HuH-7.5 (cell line): ENCODE measurements at regions not wholly inside any gene's neighbourhood (a gene's known extent, or its start where the extent isn't known, plus 50 kb on each side); places are given as distances from the start of the nearest gene placed in this dataset.
"Not testable (repeated sequence)": the region's sequence is repeated elsewhere in the genome, so short reads cannot be mapped to it uniquely, and the experiment has no call there.

Experiments used
- DNase-seq: peaks from one replicate; pipeline ENCODE4 v3.0.0; 2011; ENCODE audit warnings: low spot score

DNA sequence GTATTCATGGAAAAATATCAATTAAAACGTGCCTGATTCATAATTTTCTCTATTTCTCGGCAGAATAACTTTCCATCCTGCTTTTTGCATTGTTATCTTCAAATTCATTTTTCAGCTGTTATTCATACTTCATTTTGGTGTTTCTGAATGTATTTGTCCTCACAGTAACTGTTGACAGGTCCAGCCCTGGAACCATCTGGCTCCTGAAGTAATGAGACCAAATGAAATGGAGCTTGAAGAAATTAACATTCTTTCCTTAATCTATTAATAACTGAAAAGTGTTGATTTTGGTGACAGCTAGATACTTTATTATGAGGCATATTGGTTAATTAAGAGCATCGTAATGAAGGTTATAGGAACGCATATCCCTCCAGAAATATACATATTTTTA lies 257.0 kb upstream of the MINDY3 start:
- DNase-seq: no peak

- no peak for DNase-seq
Observed at GRCh38 chr10:16119445-16119844, 259.1 kb upstream of the MINDY3 start.

GRCh38 chr10:16120563-16120962 lies 260.3 kb upstream of the MINDY3 start:
- no peak for DNase-seq

- DNase-seq: no peak
Observed at GRCh38 chr10:16141499-16141898, 281.2 kb upstream of the MINDY3 start.

DNA sequence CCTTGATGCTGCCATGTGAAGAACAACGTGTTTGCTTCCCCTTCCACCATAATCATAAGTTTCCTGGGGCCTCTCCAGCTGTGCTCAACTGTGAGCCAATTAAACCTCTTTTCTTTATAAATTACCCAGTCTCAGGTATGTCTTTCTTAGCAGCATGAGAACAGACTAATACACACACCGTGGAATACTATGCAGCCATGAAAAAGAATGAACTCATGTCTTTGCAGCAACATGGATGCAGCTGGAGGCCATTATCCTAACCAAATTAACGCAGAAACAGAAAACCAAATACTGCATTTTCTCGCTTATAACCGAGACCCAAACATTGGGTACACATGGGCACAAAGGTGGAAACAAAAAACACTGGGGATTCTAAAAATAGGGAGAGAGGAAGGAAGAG lies 286.7 kb upstream of the MINDY3 start:
- DNase-seq: no peak

DNA sequence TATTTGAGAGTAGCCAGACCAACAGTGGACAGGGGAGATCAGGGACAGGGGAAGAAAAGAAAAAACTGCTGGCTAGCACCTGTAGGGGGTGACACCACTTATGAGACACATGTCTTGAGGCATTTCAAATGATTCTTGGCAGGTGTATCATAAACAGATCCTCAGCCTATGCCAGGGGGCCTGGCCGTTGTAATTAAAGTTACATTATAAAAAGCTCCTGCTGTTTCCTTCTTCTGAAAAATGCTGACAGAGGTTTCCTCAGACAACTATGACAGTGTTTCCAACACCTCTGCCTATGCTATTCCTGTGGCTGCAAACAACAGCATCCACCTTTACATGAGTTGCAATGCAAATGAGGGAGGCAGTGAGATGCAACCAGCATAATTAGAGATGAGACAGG lies 281.0 kb upstream of the PTER start:
- no peak for DNase-seq

- DNase-seq: no peak
Observed at GRCh38 chr10:16156681-16157080, 280.1 kb upstream of the PTER start.

DNA sequence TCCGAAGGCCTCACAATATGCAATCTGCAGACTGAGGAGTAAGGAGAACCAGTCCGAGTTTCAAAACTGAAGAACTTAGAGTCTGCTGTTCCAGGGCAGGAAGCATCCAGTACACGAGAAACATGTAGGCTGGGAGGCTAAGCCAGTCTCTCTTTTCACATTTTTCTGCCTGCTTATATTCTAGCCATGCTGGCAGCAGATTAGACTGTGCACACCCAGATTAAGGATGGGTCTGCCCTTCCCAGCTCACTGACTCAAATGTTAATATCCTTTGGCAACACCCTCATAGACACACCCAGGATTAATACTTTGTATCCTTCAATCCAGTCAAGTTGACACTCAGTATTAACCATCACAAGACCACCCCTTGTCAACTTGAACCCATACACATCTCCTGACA lies 271.7 kb upstream of the PTER start:
- not testable (repeated sequence) for DNase-seq

GRCh38 chr10:16182144-16182543 lies 254.7 kb upstream of the PTER start:
- DNase-seq: no peak

DNA sequence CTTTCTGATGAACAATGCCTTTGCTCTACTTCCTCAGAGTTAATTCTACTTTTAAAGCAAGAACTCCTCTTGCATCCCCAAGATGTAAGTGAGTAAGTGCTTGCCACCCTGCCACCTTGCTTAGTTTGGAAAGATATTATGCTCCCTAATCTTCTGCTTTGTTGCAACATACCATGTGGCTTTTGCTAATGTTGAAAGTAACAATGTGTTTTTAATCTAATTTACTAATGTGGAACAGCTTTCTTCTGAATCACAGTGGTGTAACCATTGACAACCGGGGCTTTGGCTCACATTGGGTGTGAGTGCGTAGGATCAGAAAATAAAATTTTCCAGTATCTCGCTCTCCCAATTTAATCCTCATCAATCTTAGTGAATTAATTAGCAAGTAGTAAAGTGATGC lies 254.1 kb upstream of the PTER start:
- DNase-seq: no peak

GRCh38 chr10:16184096-16184597 lies 252.7 kb upstream of the PTER start:
- no peak for DNase-seq

- no peak for DNase-seq
Observed at GRCh38 chr10:16184906-16185305, 251.9 kb upstream of the PTER start.

DNA sequence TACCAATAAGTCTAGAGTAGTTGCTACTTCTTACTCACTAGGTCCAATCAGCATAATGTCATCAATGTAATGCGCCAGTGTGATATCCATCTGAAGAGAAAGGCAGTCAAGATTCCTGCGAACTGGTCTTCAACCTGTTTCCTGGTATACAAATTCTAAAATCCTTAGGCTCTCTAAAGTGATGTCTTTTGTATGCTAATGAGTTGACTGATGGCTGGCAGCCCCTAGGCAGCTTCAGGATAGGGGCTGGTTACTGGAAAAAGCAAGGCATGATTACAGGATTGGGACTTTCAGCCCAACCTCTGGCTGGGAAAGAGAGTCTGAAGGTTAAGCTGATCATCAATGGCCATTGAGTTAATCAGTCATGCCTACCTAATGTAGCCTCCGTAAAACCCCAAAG lies 250.2 kb upstream of the PTER start:
- no peak for DNase-seq

DNA sequence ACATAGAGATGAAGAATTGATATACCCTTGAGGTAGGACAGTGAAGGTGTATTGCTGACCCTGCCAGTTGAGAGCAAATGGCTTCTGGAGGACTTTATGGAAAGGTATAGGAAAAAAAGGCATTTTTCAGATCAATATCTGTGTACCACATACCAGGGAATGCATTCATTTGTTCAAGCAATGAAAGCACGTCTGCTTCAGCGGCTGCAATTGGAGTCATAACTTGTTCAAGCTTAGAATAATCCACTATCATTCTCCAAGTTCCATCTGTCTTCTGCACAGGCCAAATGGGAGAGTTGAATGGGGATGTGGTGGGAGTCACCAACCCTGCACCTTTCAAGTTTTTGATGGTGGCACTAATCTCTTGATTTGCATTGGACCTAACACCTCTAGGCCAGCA lies 249.6 kb upstream of the PTER start:
- no peak for DNase-seq

DNA sequence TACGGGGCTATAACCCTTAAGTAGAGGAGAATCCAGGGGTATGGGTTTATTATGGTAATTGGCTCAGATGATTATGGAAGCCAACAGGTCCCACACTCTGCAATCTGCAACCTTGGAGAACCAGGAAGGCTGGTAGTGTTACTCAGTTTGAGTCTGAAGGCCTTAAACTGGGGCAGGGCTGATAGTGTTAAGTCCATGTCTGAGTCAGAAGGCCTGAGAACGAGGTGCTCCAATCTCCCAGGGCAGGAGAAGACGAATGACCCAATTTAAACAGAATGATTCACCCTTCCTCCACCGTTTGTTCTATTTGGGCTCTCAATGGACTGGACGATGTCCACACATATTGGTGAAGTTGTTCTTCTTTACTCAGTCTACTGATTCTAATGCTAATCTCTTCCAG lies 244.5 kb upstream of the PTER start:
- DNase-seq: no peak

DNA sequence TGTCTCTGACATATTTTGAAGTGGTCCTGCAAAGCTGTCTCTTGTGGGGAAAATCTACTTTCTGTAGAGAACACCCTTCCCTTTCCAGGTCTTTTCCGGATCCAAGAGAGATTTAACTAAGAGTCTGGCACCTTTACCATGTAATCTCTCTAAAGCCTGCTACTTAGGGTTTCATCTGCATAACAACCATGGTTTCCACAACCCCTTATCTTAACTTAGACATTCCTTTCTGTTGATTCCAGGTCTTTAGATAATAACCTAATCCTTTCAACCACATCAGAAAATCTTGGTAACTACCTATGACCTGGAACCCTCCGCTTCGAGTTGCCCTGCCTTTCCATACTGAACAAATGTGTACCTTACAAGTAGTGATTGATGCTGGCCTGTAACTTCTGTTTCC lies 243.6 kb upstream of the PTER start:
- no peak for DNase-seq

- DNase-seq: no peak
Observed at GRCh38 chr10:16195178-16195769, 241.5 kb upstream of the PTER start.

- DNase-seq: no peak
Observed at GRCh38 chr10:16195894-16196293, 240.9 kb upstream of the PTER start.

GRCh38 chr10:16199216-16199615 lies 237.6 kb upstream of the PTER start:
- DNase-seq: no peak

- DNase-seq: not testable (repeated sequence)
Observed at GRCh38 chr10:16223618-16224017, 213.2 kb upstream of the PTER start.

DNA sequence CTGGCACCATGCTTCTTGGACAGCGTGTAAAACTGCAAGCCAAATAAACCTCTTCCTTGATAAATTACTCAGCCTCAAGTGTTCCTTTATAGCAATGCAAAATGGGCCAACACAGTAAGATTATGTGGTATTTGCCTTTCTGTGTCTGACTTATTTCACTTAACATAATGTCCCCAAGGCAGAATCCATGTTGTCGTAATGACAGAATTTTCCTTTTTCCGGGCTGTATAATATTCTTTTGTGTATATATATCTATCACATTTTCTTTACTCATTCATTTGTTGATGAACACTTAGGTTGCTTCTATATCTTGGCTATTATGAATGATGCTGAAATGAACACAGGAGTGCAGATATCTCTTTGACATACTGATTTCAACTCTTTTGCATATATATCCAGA lies 209.1 kb upstream of the PTER start:
- no peak for DNase-seq

- no peak for DNase-seq
Observed at GRCh38 chr10:16231176-16231575, 205.6 kb upstream of the PTER start.

- no peak for DNase-seq
Observed at GRCh38 chr10:16231734-16232435, 204.9 kb upstream of the PTER start.

DNA sequence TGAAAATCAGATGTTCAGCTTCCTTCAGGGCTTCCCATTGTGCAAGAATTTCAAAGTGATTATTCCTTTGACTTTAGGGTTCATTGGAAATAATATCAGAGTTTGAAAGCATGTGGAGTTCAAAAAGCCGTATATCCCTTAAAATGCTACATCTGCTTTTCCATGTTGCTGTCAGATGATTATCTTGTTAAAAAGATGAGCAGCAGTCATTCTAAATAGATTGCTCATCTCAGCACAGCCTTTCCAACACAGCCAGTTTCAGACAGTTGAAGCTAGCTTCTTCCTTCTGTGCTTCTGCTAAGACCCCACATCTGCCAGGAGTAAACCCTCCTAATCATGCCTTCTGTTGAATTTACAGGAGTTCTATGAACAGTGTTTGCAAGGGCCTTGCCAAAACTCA lies 204.4 kb upstream of the PTER start:
- DNase-seq: no peak
